GM18508 (cell line): ENCODE measurements at regions not wholly inside any gene's neighbourhood (a gene's known extent, or its start where the extent isn't known, plus 50 kb on each side); places are given as distances from the start of the nearest gene placed in this dataset.
A peak's percentile ranks its signal among the peaks of the same experiment; 100 is the strongest.
"Not testable (repeated sequence)": the region's sequence is repeated elsewhere in the genome, so short reads cannot be mapped to it uniquely, and the experiment has no call there.

Source experiments
- ATAC-seq: cut with Tn5 transposase; IDR thresholded peaks from one replicate; pipeline ENCODE4 v1.9.1; 2021; ENCODE audit warnings: moderate number of reproducible peaks; ENCODE audit not compliant: insufficient read depth, unreplicated experiment

GRCh38 chr2:44083054-44083453, 85.6 kb upstream of the PPM1B start:
- ATAC-seq = no peak

GRCh38 chr2:44084850-44085249, 83.8 kb upstream of the PPM1B start:
- no peak for ATAC-seq

DNA sequence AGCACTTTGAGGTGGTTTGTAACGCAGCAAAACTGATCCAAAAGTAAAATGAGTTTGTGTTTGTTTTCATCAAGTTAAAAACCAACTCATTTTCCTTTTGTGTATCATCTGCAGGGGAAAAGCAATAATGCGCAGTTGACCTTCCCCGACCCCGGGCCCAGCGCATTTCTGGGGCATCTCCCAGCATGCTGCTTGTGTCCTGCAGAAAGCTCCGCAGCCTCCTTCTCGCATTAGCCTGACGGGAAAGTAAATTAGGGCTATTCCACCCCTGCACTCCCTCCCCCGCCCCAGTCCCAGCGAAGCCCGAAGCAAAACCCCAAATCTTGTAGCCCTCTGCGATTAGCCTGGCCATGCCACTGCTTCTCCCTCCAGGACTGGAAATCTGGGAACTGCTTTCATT, 82.0 kb upstream of the PPM1B start:
- ATAC-seq = no peak

GRCh38 chr2:44087036-44087713, 81.5 kb upstream of the PPM1B start:
- ATAC-seq = no peak

- no peak for ATAC-seq
Observed at GRCh38 chr2:44087714-44088092, 81.0 kb upstream of the PPM1B start.

GRCh38 chr2:44092519-44092918, 76.2 kb upstream of the PPM1B start:
- not testable (repeated sequence) for ATAC-seq

DNA sequence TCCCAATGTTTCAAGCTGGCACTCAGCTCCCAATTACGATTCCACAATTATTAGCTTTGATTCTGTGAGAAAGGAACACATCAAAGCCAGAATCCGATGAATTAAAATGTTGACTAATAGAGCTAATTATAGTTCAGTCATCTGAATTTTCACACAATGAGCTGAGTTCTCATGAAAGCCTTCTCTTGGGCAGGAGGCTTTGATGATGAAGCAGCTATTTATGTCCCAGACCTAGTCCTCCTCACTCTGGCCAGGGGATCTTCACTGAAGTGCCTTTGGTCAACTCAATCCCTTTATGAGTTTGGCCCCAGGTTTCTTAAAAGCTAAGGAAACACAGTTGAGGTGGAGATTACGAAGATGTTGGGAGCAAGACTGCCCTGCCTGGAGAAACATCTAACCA, 74.7 kb upstream of the PPM1B start:
- ATAC-seq = no peak

DNA sequence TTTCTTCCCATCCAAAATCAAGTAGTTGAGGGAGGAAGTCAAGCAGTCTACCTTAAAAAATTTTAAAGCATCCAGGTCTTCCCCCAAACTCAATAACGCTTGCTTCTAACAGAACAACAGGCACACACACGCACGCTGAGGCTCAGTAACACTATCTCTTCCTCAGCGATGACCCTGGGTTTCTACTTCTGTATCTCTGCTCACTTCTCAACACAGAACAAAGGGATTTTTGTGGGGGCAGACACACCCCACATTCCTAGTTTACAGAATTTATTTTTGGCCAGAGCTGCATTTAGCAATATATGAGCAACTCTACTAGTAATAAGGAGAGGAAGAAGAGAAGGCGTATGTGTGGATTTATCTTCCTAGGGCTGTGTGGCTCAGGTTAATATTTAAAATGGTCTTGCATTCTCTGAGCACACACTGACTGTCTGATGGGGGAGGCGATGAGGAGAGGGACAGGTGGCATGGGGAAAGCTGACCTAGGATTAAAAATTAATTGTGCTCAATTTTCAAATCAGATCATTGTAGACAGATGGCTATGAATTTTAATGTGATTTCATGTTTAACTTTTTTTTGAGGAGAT, 71.3 kb upstream of the PPM1B start:
- ATAC-seq = no peak

- no peak for ATAC-seq
Observed at GRCh38 chr2:44098050-44098449, 70.6 kb upstream of the PPM1B start.

GRCh38 chr2:44098891-44099290, 69.8 kb upstream of the PPM1B start:
- ATAC-seq = no peak

GRCh38 chr2:44100351-44100750, 68.3 kb upstream of the PPM1B start:
- no peak for ATAC-seq

DNA sequence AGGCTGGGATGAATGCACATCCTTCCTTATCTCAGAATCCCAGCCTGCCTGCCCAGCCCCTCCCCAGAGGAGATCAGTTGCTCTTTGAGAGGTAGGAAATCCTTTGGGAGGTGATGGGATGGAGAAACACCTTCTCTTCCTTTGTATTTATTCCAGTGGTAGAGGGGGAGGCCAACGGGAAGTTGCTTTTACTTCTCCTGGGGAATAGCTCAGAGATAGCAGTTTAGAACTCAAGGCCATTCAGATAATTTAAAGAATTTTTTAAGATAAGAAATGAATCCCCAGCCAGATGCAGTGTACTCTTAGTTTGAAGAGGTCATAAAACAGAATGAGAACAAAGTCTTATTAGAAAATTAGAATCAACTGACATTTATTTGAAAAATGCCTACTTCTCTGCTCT, 67.4 kb upstream of the PPM1B start:
- ATAC-seq = no peak

DNA sequence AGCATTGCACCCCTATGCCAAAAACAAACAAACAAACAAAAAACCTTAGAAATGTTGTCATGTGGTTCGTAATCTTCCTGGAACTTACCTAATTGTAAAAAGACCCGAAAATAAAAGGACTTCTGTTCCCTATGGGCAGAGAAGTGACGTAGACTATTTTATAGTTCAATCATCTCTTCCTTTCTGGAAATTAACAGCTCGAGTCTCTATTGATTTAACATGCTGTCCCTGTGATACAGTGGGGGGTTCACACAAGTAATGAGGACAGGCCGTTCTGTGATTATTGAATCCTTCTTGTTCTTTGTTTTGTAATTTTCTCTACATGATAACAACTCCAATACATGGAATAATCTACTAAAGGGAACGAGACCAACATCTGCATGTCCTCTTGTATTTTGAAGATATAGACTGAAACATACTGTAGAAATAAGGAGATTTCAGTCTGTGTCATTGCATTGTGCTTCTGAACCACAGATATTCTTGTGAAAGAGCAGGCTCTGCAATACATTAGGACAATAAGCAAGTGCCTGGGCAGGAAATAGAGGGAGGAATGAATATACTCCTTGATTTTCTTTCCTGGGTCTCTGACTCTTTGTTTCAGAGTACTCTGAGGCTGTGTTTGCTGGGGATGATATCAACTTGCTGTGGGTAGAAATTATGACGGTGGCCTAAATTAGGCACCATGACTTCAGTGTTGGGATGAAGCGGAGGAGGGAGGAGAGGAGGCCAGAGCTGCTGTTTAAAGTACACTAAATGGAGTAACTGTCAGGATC, 65.7 kb upstream of the PPM1B start:
- ATAC-seq = no peak

DNA sequence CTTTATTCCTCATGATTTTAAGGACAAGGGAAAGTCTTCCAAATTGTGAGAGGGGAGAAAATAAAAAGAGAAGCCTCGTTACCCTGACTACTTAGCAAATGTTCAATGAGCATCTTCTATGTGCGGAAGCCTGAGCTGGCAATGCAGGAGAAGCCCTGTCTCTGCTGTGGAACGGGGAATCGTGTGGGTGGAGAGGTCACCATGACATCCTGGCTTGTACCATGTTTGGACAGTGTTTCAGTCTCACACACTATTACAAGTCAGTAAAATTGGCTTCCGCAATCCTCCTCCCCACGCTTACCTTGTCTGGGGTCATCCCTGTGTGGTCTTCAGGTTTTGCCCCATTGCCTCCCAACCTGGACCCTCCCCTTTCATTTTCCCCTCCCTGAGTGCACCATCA, 65.0 kb upstream of the PPM1B start:
- no peak for ATAC-seq

GRCh38 chr2:44104855-44105271, 63.8 kb upstream of the PPM1B start:
- no peak for ATAC-seq

- ATAC-seq = not testable (repeated sequence)
Observed at GRCh38 chr2:44106509-44106908, 62.2 kb upstream of the PPM1B start.

- ATAC-seq = peak; percentile 61
Observed at GRCh38 chr2:44107086-44107740, 61.5 kb upstream of the PPM1B start.

- no peak for ATAC-seq
Observed at GRCh38 chr2:44107974-44108373, 60.7 kb upstream of the PPM1B start.

GRCh38 chr2:44109166-44109565, 59.5 kb upstream of the PPM1B start:
- ATAC-seq = no peak

- no peak for ATAC-seq
Observed at GRCh38 chr2:44110444-44110843, 58.2 kb upstream of the PPM1B start.

DNA sequence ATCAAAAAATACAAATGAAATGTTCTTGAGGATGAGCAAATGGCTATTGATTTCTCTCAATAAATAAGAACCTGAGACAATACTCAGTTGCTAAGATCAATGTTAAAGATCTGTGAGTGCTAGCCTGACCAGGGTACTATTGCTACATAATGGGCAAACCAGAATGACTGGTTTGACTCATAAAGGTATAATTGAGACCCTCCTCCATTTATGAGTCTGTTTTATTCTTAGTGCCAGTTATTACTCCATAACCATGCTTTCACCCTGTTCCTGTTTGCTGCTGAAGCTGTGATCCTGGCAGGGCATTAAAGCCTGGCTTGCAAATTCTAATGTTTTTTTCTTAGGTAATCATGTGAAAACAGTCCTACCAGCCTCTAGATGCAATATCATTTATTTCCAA, 56.6 kb upstream of the PPM1B start:
- no peak for ATAC-seq
